NCI-H526 treated with DMSO at 0.1 percent for 48 hours (cell line): ENCODE measurements at regions not wholly inside any gene's neighbourhood (a gene's known extent, or its start where the extent isn't known, plus 50 kb on each side); places are given as distances from the start of the nearest gene placed in this dataset.
"Not testable (repeated sequence)": the region's sequence is repeated elsewhere in the genome, so short reads cannot be mapped to it uniquely, and the experiment has no call there.

ENCODE experiments used
- DNase-seq: peaks from one replicate; lab custom pipeline; 2025; lab: John Stamatoyannopoulos, UW

DNA sequence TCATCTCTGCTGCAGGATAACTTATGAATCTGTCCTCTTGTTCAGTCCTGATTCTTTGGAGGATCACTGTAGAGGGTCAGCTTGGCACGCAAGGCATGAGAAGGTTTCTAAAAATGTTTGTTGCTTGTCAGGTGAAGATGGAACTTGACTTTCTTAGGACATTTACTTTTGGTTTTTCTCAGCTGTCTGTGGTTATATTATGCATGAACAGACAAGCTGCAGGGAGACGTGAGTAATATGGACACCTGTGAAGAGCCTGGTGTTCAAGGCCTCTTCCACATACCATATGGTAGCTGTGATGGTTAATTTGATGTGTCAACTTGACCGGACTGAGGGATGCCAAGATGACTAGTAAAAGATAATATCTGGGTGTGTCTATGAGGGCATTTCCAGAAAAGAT, 270.2 kb upstream of the CPHXL start:
- DNase-seq, result no peak

DNA sequence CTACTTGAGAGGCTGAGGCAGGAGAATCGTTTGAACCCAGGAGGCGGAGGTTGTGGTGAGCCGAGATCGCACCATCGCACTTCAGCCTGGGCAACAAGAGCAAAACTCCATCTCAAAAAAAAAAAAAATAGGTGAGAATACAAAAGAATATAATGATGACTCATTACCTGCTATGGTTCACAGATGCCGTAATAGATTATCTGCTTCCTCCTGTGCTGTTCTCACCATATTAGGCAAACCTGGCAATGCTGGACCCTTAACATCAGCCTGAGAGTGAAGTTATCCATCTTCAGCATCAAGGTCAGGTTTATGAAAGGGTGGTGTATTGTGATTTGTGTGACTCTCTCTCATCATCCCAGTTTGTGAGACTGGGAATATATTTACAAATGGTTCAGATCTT, 271.3 kb upstream of the CPHXL start:
- no peak for DNase-seq

DNA sequence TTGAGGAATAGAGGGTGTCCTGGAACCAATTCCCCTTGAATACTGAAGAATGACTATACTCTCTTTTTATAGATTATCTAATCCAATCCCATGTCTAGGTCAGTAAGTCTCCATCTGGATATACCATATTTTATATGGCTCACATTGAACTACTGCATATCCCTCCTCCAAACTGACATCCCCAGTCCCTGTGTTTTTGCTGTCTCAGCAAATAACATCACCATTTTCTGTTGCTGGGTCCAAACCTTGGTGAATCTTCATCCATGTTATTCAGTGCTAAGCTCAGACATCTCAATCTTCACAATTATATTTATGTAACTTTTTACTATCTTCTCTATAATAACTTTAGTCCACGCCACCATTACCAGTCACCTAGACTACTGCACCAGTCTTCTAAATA, 269.6 kb upstream of the CNTNAP4 start:
- no peak for DNase-seq

DNA sequence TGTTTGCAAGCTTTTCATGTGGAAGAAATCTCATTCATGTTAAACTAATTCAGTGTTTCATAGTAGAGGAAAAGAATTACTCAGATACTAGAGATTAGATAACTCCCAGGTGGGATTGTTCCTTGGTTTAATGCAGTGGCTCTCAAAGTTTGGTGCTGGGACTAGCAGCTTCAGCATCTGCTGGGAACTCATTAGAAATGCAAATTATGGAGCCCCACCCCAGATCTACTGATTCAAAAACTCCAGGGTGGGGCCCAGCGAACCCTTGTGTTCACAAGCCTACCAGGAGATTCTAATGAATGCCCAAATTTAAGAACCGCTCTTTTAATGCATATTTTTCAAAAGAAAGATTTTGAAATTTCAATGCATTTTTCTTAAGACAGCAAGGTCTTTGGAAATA, 253.4 kb upstream of the CNTNAP4 start:
- DNase-seq, result no peak

DNA sequence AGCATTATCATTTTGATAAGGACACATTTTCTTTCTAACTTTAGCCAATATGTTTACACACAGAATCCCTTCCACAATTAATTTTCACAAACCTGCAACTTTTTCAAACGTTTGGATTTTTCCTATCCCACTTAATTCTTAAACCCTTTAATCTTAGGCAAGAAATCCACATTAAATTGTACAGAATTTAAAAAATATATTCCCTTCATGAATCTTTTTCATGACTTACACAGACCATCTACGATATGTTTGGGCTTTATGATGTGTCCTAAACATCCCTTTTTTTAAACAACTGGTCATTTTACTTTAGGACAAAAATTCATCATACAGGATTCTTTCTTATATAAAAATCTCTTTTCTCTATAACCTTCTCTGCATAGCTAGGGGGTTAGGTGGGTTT, 241.5 kb upstream of the CNTNAP4 start:
- no peak for DNase-seq

DNA sequence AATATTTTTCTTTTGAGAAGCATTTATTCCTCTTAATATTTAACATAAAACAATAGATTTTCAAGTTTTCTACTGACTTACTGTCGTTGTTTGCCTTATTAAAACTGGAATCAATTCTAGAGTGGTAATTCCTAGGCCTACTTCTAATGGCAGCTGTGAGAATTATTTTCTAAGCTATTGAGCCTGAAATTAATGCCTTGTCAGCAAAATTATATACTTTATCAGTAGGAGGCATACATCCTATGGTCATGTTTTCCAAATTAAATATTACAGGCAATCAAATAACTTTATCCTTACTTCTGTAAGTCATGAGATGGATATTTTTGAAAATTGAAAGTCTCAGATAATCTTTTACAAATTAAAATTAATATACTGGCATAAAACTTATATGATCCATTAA, 239.1 kb upstream of the CNTNAP4 start:
- no peak for DNase-seq

DNA sequence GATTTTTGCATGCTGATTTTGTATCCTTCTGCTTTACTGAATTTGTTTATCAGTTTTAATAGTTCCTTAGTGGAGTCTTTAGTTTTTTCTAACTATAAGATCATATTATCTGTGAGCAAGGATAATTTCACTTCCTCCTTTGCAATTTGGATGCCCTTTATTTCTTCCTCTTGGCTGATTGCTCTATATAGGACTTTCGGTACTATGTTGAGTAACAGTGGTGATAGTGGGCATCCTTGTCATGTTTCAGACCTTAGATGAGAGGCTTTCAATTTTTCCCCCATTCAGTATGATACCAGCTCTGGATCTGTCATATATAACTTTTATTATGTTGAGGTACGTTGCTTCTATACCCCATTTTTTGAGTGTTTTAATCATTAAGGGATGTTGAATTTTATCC, 224.5 kb upstream of the CNTNAP4 start:
- DNase-seq, result no peak

DNA sequence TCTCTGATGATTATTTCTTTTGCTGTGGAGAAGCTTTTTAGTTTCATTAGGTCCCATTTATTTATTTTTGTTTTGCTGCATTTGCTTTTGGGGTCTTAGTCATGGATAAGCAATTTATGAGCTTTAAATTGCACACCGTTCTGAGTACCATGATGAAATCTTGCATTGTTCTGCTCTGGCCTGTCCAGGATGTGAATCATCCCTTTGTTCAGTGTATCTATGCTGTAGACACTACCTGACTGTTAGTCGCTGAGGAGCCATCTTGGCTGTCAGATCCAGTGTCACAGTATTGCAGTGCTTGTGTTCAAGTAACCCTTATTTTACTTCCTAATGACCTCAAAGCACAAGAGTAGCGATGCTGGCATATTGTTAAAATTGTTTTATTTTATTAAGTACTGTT, 218.0 kb upstream of the CNTNAP4 start:
- no peak for DNase-seq

DNA sequence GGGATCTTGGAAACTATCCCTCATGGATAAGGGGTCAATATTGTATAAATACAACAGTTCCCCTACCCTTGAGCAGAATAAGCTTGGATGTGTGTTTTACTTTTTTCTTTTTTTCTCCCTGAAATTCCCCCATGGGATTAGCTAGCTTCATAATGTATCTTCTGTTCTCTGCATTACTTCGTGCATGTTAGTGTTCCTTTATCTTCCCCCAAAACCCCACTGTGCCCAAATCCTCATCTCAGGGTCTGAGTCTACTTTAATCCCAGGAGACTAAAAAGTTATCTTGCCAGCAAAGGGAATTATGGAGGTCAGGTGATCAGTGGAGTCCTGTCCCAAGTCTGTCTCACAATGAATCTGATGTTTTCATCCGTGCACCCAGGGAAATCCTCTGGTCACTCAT, 217.5 kb upstream of the CNTNAP4 start:
- no peak for DNase-seq

DNA sequence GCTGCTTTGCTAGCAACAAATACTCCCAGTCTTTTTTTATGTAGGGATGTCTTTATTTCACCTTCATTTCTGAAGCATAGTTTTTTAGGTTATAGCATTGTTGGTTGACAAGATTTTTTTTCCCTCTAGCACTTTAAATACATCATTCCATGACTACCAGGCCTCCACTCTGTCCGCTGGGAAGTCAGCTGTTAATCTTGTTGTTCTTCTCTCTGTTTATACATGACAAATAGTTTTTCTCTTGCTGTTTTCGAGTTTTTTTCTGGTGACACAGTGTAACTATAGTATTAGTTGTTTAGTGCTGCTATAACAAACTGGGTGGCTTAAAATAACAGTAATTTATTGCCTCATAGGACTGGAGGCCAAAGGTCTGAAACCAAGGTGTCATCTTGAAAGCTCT, 205.5 kb upstream of the CNTNAP4 start:
- DNase-seq, result no peak

DNA sequence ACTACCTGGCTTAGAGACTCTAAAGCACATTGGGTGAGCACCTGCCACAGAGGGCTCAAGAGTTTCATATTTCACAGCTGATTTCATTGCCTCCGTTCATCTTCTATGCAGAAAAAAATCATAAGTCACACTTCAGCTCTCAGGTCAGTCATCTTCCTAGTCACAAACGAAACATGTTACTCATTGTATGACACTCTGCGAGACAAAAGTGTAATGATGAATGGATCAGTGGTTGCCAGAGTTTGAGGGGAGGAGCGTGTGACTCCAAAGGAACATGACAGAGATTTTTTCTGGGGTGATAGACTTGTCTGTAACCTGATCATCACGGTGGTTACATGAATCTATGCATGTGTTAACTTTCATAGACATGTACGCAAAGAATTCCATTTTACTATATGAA, 195.2 kb upstream of the CNTNAP4 start:
- DNase-seq, result peak; percentile 48

DNA sequence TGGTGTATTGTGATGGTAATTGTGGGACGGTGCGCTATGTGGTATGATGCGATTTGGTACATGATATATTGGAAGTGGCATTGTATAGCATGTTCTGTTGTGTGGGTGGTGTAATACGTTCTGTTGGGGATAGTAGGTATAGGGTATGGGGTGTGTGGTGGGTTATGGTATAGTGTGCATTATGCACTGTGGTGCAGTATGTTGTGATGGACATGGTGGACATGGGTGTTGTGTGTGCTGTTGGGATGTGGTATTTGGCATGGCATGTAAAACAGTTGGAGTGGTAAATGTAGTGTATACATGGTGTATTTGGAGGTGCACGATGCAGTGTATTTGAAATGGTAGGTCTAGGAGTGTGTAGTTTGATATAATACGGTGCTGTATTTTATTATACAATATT, 170.6 kb upstream of the CNTNAP4 start:
- no peak for DNase-seq

DNA sequence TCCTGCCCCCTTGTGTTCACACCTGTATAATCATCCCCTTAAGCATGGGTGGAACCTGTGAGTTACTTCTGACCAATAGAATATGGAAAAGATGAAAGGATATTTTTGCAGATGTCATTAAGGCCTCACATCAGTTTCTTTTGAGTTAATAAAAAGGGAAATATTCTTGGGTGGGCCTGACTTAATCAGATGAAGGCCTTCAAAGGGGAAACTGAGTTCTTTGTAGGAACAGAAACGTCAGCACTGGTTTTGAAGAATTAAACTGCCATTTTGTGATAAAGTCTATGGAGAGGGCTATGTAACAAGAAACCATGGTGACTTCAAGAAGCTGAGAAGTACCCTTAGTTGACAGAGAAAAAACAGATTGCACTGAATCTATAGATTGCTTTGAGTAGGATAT, 168.7 kb upstream of the CNTNAP4 start:
- no peak for DNase-seq

DNA sequence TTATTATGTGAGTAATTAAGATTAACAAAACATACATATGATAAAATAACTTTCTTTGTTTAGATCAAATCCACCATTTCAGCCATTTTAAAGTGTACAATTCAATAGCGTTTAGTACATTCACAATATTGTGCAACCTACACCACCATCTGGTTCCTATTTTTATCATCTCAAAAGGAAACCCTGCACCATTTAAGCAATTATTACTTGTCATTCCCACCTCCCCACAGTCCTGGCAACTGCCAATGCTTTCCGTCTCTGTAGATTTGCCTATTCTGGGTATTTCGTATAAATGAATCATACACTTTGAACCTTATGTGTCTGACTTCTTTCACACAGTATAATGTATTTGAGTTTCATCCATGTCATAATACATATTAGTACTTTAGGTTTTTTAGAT, 162.5 kb upstream of the CNTNAP4 start:
- DNase-seq, result no peak

DNA sequence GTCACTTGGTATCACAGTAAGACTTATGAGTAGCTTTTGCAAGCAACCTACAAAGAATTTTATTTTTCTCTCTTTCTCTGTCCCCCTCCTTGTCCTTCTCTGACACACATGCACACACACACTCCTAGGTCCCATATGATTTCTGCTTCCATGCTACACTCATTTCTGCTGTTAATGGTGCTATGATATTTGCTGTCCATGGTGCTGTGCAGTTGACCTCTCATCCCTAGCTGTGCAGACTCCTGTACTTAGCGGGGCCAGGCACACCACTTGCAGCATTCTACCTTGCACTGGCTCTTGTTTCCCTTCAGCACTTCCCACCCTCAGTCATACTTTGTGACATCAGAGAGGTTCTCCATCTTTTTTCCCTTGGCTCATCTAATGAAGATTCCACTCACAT, 158.9 kb upstream of the CNTNAP4 start:
- no peak for DNase-seq

DNA sequence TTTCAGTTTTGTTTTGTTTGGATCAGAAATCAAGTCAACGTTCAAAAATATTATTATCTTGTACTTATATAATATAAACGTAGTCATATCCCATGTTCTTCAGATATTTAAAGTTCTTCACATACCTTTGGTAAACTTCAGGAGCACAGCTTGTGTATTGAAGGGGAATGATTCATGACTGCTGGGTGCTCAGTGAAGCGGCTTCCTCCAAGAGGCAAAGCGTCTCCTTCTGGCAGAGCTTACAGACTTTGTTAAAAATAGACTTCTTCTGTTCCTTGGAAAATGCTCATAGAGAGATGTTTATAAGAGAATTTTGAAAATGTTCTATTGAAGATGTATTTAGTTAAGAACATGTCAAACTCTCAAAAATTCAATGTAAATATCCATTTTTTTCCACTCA, 155.6 kb upstream of the CNTNAP4 start:
- DNase-seq, result no peak

DNA sequence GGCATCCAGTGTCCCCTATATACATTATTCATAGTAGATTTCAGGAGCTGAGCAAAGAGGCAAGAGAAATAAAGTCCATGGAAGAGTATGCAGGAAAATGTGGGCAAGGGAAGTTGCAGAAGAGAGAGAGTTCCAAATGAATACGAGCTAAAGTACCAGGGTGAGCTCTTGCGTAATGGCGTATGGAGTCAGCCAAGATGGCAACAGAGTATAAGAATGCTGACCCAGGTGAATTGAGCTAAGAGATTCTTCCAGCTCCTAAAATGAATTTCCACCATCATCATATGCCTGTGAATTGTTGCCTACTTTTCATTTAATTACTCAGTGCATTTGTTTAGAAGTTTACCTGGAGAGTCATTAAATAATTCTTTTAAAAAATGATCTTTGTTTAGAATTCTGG, 153.2 kb upstream of the CNTNAP4 start:
- DNase-seq, result no peak

DNA sequence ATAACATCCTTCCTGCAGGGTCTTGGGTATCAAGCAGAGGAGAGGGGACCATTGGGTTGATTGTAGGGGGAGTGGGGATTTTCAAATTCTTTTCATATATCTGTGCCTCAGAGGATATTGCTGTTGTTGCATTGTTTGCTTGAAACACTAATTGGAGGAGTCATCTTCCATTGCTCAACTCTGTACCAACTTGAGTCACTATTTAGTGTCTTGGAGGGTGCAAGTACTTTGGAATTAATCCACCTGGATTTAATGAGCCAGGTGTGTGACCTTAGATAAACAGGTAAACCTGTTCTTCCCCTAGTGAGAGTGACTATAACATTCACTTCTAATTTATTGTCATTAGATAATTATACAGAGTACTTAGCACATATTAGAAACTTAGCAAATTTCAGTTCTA, 151.3 kb upstream of the CNTNAP4 start:
- no peak for DNase-seq

DNA sequence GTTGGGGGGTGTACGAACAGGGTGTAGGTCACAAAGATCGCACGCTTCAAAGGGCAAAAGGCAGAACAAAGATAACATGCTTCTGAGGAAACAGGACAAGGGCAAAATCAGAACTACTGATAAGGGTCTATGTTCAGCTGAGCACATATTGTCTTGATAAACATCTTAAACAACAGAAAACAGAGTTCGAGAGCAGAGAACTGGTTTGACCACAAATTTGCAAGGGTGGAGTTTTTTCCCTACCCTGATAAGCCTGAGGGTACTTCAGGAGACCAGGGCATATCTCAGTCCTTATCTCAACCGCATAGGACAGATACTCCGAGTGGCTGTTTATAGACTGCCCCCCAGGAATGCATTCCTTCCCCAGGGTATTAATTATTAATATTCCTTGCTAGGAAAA, 139.1 kb upstream of the CNTNAP4 start:
- DNase-seq, result not testable (repeated sequence)

DNA sequence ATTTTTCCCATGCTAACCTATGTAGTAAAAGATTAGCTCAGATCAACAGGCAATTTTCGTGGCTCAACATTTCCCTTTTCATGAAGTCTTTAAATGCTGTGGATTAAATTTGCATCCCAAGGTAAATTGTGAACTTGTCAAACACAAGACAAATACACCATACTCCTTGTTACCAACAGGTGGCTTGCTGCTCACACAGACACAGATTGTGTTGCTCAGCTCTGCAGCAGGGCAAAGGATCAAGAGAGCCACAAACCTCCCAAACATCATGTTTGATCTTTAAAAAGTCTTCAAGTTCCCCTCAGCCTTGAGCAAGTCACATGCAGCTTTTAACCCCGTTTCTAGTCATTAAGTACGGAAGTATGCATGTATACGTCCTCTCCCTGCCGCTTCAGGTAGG, 119.6 kb upstream of the CNTNAP4 start:
- no peak for DNase-seq

DNA sequence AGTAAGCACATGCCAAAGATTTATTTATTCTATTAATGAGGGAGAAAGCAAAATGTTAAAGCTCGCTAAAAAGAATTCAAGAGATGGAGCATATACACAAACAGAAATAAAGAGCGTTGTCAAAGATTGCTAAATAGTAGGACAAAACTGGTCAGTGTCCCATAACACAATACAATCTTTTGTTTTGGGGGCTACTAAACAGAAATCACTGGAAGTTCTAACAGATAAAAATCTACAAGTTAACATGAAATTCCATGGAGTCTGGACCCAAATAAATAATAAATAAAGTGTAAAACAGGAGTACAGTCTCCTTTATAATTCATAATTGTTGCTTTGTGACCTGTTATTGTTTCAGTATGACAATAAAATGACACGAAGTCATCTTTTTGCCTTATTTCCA, 115.2 kb upstream of the CNTNAP4 start:
- no peak for DNase-seq

DNA sequence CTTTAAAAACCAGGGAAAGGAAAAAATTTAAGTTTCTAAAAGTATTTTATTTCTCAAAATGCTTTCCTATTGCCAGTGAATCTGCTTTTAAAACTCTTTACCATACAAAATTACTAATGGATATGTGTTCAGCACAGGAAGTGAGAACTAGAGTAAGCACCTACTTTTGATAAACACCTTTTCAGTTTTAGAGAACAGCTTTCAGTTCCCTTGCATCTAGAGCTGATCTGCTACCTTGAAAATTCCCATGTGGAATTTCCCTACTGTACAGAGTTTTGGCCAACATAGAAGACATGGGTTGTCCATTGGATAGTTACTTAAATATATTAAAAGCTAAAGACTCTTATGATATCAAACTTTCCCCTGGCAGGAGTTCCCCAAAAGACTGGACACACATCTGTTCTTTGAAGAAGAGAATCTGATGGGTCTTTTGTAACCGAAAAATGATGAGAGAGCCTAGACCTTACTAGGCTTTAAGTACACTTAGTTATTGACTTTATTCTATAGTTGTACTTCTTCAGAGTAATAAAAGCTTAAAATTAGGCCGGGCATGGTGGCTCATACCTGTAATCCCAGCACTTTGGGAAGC, 112.1 kb upstream of the CNTNAP4 start:
- no peak for DNase-seq

DNA sequence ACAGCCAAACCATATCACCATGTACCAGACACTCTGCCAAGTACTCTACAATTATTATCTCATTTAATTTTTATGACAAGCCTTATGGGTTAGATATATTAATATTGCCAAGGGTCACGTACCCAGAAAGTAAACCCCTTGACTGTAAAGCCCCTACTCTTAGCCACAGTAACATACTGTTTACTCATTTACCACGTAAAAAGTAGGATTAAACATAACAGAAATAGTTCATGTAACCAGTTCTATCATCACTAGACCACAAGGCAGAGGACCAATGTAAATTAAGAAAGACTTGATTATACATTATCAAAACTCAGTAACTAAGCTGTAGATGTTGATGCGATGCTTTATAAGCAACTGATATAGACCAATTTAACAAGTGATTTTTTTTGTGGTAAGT, 101.5 kb upstream of the CNTNAP4 start:
- DNase-seq, result no peak

DNA sequence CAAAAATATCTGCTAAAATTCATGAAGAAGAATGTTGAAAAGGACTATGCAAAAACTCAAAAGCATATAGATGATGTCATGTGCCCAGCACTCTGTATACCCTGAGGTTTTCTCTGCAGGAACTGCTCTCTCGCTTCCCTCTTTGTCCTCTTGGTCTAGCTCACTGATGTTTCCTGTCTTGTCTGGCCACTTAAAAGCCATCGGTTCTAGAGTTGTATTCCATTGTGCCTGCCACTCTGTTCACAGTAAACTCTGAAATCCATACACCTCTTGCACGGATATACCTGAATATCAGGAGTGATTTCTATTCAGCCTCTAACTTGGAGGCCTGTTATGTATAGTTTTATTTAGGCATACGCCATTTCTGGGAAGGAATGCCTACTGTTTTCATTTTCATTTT, 101.0 kb upstream of the CNTNAP4 start:
- no peak for DNase-seq

DNA sequence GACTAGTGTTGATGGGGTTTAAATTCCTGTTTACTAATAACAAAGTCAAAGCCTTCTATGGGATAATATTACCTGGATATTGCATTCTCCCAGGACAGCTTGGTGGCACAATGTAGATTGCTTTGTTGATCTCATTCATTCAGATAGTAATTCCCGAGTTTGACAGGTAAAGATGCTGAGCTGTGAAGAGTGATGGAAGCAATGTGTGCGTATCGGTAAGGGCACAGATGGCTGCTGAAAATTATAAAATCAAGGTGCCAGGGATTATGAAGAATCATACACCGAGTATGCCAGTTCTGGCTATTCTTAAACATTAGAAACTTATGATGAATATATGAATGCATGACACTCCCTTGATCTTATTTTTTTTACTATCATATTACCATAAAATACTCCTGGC, 100.6 kb upstream of the CNTNAP4 start:
- DNase-seq, result no peak
